Kidney (tissue), 13 donors: ENCODE measurements at regions not wholly inside any gene's neighbourhood (a gene's known extent, or its start where the extent isn't known, plus 50 kb on each side); places are given as distances from the start of the nearest gene placed in this dataset.

Experiments used
- DNase-seq, 5 donors: peaks; one replicate each; pipeline ENCODE4 v3.0.0-alpha.2; 2013 to 2020
- FAIRE-seq: peaks from 2 replicates; lab custom pipeline; 2012; peaks lifted over from hg19 to GRCh38; lab: Jason Lieb, UNC
- H3K27ac ChIP-seq, 2 donors: one replicate each; pipeline ENCODE4 v1.7.0; 2013; ENCODE audit warnings: low read depth in 2 of 2, low read length in 2 of 2, inconsistent platforms in 1 of 2
- H3K27me3 ChIP-seq: one replicate; pipeline ENCODE4 v1.7.1; 2013; ENCODE audit warnings: low read length, inconsistent platforms; ENCODE audit not compliant: control insufficient read depth, insufficient read depth
- H3K36me3 ChIP-seq, 3 donors: one replicate each; pipeline versions ENCODE4 v1.7.0 to v1.7.1; 2013; ENCODE audit warnings: low read length in 3 of 3, control low read depth in 1 of 3, inconsistent platforms in 1 of 3; ENCODE audit not compliant: insufficient read depth in 3 of 3, control insufficient read depth in 2 of 3
- H3K4me1 ChIP-seq, 3 donors: one replicate each; pipeline versions ENCODE4 v1.7.0 to v1.7.1; 2013; ENCODE audit warnings: low read length in 3 of 3, inconsistent platforms in 1 of 3, low read depth in 1 of 3; ENCODE audit not compliant: control insufficient read depth in 2 of 3, insufficient read depth in 2 of 3
- H3K4me3 ChIP-seq, 3 donors: one replicate each; pipeline versions ENCODE4 v1.7.0 to v1.8.1; 2013; ENCODE audit warnings: low read length in 3 of 3, control low read depth in 1 of 3, inconsistent platforms in 1 of 3
- H3K9ac ChIP-seq, 3 donors: one replicate each; pipeline versions ENCODE4 v1.7.0 to v1.7.1; 2013; ENCODE audit warnings: low read length in 3 of 3, control low read depth in 1 of 3, inconsistent platforms in 1 of 3
- H3K9me3 ChIP-seq, 3 donors: one replicate each; pipeline versions ENCODE4 v1.7.0 to v1.7.1; 2013; ENCODE audit warnings: low read length in 3 of 3, control low read depth in 1 of 3, inconsistent platforms in 1 of 3; ENCODE audit not compliant: control insufficient read depth in 2 of 3, insufficient read depth in 1 of 3
- intact Hi-C: fragments of 100-400 bp; cut with DNase I; formaldehyde crosslinking; loops from one replicate; pipeline ENCODE4 v1.11.1; 2022
- TF ChIP-seq, protein P1 (sequence below): IDR thresholded peaks from 3 replicates; pipeline ENCODE4 v1.5.1; 2012; ENCODE audit warnings: mild to moderate bottlenecking, moderate library complexity, borderline replicate concordance; ENCODE audit not compliant: insufficient read depth; ENCODE audit errors: extremely low read depth
- donor health status: control.
- donor health status: control.
- donor health status: control.
- donor health status: control.
- donor health status: control.
- donor health status: DM: yes; HTN: yes; CAD: no.
- donor health status: Normal renal cell carcinoma (clear cell type).

DNA sequence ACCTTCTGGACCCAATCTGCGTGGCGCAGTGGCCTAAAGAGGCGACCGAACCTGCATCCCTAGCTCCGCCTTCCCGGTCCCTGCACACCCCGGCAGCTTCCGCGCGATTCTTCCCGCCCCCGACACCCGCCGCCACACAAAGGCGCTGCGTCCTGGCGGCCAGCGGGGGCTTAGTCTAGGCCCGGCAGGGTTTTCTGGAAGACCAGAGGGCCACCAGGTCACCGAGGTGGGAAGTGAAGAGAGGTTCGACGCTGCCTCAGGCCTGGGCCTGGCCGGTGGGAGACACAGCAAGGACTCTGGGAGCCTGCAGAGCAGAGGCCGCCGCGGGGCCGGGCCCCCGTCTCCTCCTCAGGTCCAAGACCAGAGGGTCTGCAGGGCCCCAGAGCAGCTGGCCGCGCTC lies 154.9 kb downstream of the OR2B2 start:
- H3K27ac ChIP-seq = no peak overlapping the region
- no peaks in the 10 kb centered on the region for H3K36me3 ChIP-seq
- no peaks in the 10 kb centered on the region for H3K27me3 ChIP-seq
- no peaks in the 10 kb centered on the region for H3K4me1 ChIP-seq
- FAIRE-seq = no peak
- intact Hi-C loops = no loop called here
- H3K9me3 ChIP-seq = no peaks in the 10 kb centered on the region
- H3K9ac ChIP-seq = peak overlapping the region in 2 of 3 donors; percentile 22 to 44
- DNase-seq = peak; percentile 60 to 81 (median 73)
- TF ChIP-seq, protein P1, sequence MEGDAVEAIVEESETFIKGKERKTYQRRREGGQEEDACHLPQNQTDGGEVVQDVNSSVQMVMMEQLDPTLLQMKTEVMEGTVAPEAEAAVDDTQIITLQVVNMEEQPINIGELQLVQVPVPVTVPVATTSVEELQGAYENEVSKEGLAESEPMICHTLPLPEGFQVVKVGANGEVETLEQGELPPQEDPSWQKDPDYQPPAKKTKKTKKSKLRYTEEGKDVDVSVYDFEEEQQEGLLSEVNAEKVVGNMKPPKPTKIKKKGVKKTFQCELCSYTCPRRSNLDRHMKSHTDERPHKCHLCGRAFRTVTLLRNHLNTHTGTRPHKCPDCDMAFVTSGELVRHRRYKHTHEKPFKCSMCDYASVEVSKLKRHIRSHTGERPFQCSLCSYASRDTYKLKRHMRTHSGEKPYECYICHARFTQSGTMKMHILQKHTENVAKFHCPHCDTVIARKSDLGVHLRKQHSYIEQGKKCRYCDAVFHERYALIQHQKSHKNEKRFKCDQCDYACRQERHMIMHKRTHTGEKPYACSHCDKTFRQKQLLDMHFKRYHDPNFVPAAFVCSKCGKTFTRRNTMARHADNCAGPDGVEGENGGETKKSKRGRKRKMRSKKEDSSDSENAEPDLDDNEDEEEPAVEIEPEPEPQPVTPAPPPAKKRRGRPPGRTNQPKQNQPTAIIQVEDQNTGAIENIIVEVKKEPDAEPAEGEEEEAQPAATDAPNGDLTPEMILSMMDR = no peak
- H3K4me3 ChIP-seq = peak overlapping the region in 2 of 3 donors; percentile 47 to 51

- no peaks in the 10 kb centered on the region for H3K4me1 ChIP-seq
- no peak for FAIRE-seq
- H3K9ac ChIP-seq = no peak overlapping the region
- H3K36me3 ChIP-seq = no peaks in the 10 kb centered on the region
- H3K4me3 ChIP-seq = no peak overlapping the region
- no peak for DNase-seq
- TF ChIP-seq, protein P1 = no peak
- intact Hi-C loops = no loop called here
- no peak overlapping the region for H3K27ac ChIP-seq
- H3K9me3 ChIP-seq = no peaks in the 10 kb centered on the region
- no peaks in the 10 kb centered on the region for H3K27me3 ChIP-seq
These were observed 156.4 kb downstream of the OR2B2 start for GRCh38 chr6:27755768-27756167.

GRCh38 chr6:27754408-27754782 lies 157.8 kb downstream of the OR2B2 start:
- H3K36me3 ChIP-seq = no peaks in the 10 kb centered on the region
- no peaks in the 10 kb centered on the region for H3K27me3 ChIP-seq
- TF ChIP-seq, protein P1 = no peak
- no peak for FAIRE-seq
- intact Hi-C loops = no loop called here
- no peak for DNase-seq
- peak overlapping the region in 2 of 3 donors; percentile 84 to 95 for H3K4me3 ChIP-seq
- H3K9ac ChIP-seq = peak overlapping the region in 1 of 3 donors; percentile 77
- no peak overlapping the region for H3K27ac ChIP-seq
- no peaks in the 10 kb centered on the region for H3K9me3 ChIP-seq
- no peaks in the 10 kb centered on the region for H3K4me1 ChIP-seq
